HS-5 (cell line): ENCODE measurements at regions not wholly inside any gene's neighbourhood (a gene's known extent, or its start where the extent isn't known, plus 50 kb on each side); places are given as distances from the start of the nearest gene placed in this dataset.
"Not testable (repeated sequence)": the region's sequence is repeated elsewhere in the genome, so short reads cannot be mapped to it uniquely, and the experiment has no call there.

ENCODE experiments used
- DNase-seq: peaks from one replicate; pipeline ENCODE4 v3.0.0-alpha.2; 2012; ENCODE audit warnings: low read depth

DNA sequence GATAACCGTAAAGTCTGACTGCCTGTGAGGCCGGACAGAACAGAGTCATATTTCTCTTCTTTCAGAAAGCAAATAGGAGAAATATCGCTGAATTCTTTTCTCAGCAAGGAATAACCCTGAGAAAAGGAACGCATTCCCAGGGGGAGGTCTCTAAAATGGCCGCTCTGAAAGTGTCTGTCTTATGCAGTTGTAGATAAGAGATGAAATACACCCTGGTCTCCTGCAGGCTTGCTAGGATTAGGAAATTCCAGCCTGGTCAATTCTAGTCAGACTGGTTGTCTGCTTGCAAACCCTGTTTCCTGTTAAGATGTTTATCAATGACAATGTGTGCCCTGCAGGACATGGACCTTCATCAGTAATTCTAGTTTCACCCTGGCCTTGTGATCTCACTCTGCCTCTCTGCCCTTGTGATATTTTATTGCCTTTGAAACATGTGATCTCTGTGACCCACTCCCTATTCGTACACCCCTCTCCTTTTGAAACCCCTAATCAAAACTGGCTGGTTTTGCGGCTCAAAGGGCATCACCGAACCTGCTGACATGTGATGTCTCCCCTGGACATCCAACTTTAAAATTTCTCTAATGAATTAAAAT, 934.8 kb upstream of the SPRY2 start:
- no peak for DNase-seq

DNA sequence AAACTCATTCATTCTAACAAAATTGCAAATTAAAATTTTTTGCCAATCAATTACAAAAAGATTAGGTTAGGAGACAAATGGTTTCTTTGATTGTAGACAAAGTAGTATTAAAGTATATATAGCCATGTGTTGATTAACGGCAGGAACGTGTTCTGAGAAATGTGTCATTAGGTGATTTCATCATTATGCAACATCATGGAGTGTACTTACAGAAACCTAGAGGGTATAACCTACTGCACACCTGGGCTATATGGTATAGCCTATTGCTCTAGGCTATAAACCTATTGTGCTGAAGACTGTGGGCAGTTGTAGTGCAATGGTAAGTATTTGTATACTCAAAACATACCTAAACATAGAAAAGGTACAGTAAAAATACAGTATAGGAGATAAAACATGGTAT, 906.8 kb upstream of the SPRY2 start:
- DNase-seq: no peak

DNA sequence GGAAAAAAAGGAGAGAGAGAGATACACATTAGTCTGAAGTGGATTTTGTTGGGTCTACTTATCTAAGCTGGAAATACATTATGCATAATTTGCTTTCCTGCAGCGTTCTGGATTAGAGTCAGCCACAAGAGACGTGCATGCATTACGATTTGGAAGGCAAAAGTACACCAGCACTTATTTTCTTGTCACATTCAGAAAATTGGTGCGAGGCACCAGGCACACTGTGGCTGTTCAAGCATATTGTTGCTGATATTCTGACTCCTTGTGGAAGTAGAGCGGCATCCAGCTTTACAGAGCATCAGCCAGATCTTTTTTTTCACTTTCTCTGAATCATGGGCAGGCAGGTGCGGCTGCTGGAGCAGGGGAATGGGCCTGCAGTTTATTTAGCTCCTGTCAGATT, 905.6 kb upstream of the SPRY2 start:
- DNase-seq: no peak

DNA sequence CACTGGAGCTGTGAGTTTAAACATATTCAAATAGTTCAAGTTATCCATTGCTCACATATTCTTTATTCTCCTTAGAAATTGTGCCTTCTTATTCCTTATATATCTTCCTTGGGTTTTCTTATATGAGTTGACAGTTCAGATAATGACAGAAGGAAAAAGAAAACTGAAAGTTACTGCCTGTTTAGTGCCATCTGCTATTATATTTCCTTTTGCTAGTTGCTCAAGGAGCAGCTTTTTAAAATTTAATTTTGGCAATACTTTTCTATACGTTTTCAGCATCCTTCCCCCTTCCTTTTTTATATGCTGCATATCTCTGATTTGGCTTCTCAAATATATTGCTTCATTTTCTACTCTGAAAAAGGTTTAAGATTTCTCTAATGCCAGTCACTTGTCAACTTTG, 903.1 kb upstream of the SPRY2 start:
- no peak for DNase-seq

DNA sequence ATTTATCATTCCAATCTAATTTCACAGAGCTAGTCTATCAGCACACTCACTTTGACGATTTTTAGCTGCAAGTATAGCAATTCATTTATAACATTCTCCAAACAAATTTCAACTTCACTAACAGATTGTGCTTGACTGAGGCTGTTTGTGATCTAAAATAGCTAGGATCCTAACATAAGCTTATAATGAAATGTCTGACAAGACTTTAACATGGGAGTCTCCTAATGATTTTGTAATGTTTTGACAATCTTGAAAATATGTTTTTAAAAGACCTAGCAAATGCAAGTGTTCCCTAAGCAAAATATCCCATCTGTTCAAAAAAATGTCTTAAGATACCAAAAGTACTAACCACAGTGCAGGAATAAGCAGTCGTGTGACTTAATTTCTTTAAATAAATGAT, 889.5 kb upstream of the SPRY2 start:
- DNase-seq: no peak

DNA sequence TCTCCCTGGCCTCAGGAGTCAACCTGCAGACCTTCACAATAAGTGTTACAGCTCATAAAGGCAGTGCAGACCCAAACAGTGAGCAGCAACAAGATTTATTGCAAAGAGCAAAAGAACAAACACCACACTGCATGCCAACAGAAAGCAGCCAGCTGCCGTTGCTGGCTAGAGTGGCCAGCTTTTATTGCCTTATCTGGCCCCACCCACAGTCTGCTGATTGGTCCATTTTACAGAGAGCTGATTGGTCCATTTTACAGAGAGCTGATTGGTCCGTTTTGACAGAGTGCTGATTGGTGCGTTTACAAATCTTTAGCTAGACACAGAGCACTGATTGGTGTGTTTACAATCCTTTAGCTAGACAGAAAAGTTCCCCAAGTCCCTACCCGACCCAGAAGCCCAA, 885.9 kb upstream of the SPRY2 start:
- DNase-seq: not testable (repeated sequence)

DNA sequence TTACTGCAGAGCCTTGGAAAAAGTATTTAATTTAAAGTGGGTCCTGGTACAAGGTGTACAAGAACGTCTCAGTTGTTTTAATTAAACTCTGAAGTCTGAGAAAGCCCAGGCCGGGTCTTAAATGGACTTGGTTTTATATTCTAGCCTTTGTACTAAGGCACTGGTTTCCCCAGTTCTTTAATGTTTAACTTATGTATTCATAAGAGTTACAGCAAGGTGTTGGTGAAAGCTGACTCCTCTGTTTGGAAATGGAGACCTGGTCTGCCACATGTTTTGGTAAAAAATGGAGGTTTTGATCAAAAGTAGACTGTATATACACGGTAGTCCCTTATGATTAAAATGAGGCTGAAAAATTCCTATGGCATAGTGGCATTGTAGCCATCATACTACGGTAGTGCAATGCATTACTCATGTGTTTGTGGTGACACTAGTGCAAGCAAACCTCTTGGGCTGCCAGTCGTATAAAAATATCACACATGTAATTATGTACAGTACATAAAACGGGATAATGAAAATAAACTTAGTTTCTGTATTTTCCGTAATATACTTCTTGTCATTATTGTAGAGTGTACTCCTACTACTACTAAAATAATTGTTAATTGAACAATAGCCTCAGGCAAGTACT, 883.4 kb upstream of the SPRY2 start:
- DNase-seq: no peak

DNA sequence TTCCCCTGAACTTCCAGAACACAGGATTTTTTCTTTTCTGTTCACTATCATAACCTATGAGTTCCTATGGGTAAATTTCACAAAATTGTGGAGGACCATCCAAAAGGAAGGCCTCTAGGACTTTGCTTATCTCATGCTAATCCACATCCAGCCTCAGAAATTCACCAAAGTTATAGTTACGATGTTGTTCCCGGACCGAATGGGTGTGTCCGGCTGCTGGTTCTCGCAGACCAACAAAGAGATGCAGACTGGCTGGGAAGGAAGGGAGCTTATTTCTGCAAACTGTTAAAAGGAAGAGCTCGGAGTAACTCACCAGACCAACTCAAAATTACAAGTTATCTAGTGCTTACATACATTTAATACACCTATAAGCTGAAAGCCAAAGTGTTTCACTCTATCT, 882.9 kb upstream of the SPRY2 start:
- no peak for DNase-seq

DNA sequence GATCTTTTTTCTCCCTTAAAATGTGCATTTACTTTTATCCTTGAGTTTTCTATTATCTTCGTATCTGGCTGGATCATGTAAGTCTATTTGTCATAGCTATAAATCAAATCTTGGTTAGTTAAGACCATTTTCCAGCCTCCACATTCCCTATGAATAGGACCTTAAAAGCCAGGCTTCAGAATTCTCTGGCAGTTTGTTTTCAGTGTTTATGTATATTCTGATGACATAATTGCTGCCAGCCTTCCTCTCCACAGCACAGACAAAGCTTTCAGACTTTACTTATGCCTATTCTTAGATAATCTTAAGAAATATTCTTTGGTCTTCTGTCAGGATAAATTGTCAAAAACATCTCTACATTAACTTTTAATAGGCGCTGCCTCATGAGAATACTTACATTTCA, 870.8 kb upstream of the SPRY2 start:
- no peak for DNase-seq

DNA sequence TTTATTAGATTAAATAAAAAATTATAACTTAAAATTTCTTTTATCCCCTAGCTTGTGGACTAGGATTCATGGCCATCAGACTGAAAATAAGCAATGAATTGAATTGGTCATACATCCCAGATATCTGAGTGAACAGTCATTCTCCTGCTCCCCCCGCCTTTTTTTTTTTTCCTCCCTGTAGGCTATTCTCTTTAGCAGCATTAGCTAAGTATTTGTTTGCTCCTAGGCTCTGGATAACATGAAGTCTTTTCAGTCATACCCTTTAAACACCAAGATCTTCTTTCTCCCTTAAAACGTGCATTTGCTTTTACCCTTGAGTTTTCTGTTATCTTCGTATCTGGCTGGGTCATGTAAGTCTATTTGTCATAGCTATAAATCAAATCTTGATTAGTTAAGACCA, 866.7 kb upstream of the SPRY2 start:
- DNase-seq: no peak

DNA sequence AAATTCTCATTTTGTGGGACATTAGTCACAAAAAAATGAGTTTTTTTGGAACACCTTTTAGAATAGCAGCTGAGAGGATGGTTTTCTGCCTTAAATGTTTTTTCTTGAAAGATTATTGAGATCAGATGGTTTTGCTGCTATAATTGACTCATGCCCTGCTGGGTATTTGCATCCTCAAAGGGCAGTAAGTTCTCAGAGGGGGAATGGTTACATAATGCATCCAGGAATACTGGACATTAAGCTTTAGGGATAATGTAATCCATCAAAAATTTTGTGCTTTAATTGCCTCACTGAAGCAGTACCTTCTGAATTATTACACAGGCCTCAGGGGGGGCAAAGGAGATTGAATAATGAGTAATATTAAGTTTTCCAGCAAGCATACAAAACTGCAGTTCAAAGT, 866.3 kb upstream of the SPRY2 start:
- no peak for DNase-seq

DNA sequence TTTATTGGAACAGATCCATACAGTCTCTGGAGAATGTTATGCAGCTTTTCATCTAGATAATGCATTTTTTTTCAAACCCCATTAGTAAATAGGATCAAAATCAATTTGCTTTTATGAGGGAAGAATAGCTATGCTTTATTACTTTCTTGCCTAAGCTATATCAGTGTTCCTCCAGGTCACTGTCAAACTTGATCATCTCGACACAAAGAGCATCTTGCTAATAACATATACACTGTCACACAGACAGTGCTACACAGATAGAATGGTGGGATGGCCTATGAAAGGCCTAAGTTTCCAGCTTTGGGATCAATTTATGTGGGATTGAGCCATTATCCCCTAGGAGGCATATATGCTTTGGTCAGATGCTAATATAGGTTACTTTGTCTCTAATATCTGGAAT, 862.9 kb upstream of the SPRY2 start:
- DNase-seq: no peak

DNA sequence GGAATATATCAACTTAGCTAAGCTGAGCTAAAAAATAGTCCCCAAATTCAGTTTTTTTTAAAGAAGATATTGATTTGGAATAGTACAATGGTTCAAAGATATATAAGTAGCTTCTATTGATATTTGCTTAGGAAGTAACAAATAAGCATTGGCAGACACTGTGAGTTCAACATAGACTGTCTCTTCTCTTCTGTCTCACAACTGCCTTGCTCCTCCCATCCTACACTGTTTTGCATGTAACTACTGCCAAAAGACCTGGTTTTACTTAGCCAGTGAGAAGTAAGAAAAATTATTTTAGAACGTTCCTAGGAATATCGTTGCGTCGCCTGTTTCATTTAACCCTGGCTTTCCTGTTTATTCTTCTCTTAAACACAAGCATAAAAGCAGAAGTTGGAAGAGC, 859.0 kb upstream of the SPRY2 start:
- no peak for DNase-seq

DNA sequence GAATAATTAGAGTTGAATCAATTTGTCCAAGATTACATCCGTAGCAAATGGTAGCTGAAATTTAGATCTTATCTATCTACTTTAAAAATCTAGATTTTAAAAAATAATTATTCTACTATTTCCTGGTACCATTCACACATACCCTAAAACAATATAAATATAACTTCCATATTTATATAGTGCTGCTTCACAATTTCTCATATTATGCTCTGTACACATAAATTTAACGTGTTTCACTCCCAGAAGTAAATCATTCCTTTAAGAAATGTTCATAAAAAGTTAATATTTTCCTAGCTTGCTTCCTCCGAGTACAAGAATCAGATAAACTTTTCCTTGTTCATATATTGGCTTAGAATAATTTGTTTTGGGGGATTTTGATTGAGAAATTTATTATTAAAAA, 857.0 kb upstream of the SPRY2 start:
- no peak for DNase-seq

DNA sequence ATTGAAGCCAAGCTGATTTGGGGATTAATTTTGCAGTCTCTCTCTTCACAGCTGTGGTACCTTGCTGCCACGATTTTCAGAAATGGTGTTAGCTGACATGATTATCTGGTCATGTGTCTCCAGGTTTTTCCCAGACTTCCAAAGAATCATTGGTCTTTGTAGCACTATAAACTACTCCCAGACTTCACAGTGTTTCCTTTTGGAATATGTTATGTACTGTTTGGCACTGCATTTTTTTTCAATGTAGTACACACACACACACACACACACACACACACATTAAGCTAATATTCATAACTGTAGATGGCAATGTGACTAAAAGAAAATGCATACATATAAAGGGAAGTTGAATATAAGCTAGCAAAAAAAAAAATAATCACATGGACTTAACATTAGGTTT, 856.6 kb upstream of the SPRY2 start:
- DNase-seq: no peak

DNA sequence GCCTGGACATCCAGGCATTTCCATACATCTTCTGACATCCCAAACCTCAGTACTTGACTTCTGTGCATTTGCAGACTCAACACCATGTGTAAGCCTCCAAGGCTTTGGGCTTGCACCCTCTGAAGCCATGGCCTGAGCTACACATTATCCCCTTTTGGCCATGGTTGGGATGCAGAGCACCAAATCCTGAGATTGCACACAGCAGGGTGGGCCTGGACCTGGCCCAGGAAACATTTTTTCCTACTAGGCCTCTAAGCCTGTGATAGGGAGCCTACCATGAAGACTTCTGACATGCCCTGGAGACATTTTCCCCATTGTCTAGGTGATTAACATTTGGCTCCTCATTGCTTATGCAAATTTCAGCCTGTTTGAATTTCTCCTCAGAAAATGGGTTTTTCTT, 853.4 kb upstream of the SPRY2 start:
- DNase-seq: no peak

DNA sequence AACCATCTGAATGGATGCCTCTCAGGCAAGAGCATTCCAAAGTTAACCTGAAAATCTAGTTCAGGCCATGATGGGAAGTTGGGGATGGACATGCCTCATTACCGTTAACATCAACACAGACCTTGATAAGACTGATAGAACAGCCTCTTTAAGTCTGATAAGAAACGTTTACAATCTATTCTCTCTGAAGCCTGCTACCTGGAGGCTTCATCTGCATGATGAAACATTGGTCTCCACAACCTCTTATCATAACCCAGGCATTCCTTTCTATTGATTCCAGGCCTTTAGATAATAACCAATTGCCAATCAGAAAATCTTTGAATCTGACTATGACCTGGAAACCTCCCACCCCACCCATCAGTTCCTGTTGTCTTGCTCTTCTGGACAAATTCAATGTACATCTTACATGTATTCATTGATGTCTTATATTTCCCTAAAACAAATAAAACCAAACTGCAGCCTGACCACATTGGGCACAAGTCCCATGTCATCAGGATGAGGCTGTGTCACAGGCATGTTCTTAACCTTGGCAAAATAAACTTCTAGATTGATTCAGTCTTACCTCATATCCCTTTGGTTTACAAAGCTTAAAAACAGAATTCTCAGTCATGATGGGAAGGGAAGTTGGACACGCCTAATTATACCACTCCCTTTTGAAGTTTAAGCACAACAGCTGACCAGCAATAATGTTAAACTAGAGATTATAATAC, 843.8 kb upstream of the SPRY2 start:
- peak; percentile 10 for DNase-seq

DNA sequence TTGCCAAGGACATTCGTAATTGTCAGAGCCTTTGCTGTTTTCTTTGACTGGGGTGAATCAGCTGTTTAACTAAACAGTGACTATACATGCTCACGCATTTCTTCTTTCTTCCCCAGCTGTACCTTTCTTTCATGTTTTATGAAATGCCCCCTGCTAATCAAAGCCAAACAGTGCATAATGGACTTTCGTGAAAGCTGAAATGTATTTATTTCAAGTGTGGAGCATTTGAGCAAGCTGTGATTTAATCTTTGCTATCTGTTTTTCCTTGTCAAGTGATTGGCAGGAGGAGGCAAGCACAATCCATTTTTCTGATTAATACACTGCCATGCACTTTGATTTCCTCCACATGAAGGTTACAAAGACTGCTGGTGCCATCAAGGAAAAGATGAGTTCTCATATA, 831.7 kb upstream of the SPRY2 start:
- DNase-seq: no peak

DNA sequence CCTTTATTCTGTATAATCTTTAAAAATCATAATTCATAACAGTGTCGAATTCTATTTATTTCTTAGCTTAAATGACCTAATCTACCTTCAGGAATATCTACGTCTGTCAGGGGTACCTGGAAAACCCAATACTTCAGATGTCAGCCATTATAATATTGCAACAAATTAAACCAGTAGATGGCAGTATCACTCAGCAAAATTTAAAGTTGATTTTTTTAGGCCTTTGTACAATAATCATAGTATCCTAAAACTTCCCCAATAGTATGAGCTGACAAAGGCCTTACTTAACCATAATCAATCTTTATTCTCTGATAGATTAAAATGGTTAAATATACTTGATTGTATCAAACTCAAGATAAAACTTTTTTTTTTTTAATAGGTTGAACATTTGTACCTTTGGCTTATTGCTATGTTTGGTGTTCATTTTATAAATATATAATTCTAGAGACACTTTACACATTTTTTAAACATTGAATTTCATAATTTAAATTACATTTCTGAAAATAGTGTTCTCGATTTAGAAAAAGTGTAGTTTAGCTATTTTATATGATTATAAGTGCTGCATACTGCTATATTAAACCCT, 830.2 kb upstream of the SPRY2 start:
- no peak for DNase-seq

DNA sequence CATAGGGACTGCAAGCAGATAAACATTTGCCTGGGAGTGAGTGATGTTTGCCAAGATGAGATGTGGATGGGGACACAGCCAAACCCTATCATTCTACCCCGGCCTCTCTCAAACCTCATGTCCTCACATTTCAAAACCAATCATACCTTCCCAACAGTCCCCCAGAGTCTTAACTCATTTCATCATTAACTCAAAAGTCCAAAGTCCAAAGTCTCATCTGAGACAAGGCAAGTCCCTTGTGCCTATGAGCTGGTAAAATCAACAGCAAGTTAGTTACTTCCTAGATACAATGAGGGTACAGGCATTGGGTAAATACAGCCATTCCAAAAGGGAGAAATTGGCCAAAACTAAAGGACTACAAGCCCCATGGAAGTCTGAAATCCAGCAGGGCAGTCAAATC, 822.9 kb upstream of the SPRY2 start:
- DNase-seq: not testable (repeated sequence)

DNA sequence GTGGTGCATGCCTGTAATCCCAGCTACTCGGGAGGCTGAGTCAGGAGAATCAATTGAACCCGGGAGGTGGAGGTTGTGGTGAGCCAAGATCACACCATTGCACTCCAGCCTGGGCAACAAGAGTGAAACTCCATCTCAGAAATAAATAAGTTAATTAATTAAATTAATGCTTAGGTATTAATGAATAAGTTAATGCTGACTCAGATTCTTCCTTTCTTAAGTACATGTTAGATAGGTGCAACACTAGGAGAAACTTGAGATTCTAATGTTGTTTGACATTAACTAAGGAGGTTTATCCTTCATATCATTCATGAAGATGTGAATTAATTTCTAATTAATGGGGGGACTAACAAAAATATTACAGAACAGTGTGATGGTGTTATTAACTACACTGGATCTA, 812.6 kb upstream of the SPRY2 start:
- no peak for DNase-seq

DNA sequence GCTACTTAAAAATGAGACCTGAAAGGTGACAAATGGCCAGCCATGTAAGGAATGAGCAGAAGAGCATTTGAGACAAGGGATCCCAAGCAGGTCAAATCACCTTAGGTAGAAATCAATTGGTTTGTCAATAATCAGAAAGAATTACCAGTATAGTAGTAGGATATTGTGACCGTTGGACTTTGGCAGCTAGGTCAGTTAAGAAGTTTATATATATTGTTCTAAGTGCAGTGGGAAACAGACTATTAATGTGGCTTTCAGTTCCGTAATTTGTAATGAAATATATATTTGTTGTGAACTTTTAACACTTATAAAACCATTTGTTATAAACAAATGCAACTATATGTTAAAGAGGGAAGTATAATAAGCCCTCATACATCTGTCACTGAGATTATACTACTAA, 807.9 kb upstream of the SPRY2 start:
- no peak for DNase-seq

DNA sequence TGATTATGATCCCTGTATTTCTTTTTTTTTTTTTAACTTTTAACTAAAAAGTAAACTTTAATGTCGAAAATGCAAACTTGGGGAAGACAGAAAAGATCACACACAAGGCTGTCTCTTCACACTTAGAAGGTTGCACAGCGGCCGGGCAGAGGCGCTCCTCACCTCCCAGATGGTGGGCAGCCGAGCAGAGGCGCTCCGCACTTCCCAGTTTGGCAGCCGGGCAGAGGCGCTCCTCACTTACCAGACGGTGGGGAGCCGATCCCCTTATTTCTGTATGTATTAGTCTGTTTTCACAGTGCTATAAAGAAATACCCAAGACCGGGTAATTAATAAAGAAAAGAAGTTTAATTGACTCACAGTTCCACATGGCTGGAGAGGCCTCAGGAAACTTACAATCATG, 805.6 kb upstream of the SPRY2 start:
- DNase-seq: not testable (repeated sequence)
